NB4 (cell line): ENCODE measurements at regions not wholly inside any gene's neighbourhood (a gene's known extent, or its start where the extent isn't known, plus 50 kb on each side); places are given as distances from the start of the nearest gene placed in this dataset.

Experiments
- DNase-seq: peaks from one replicate; pipeline ENCODE4 v3.0.0; 2010; ENCODE audit warnings: low read depth
- H3K4me3 ChIP-seq: one replicate; pipeline ENCODE4 v1.5.1; 2011; ENCODE audit warnings: mild to moderate bottlenecking, low read depth, low read length, moderate library complexity
- MYC ChIP-seq: IDR thresholded peaks from 2 replicates; pipeline ENCODE4 v1.6.1; 2011; ENCODE audit warnings: low read depth, low read length
- POLR2A ChIP-seq: IDR thresholded peaks from 2 replicates; pipeline ENCODE4 v1.6.1; 2011; ENCODE audit warnings: mild to moderate bottlenecking; ENCODE audit not compliant: insufficient read length; ENCODE audit errors: extremely low read depth
- TF ChIP-seq, protein P1 (sequence below): IDR thresholded peaks from one replicate; pipeline ENCODE4 v1.5.1; 2012; ENCODE audit warnings: low read depth, low read length
- TF ChIP-seq, protein P2 (sequence below): IDR thresholded peaks from 2 replicates; pipeline ENCODE4 v1.6.1; 2011; ENCODE audit warnings: low read depth, low read length

DNA sequence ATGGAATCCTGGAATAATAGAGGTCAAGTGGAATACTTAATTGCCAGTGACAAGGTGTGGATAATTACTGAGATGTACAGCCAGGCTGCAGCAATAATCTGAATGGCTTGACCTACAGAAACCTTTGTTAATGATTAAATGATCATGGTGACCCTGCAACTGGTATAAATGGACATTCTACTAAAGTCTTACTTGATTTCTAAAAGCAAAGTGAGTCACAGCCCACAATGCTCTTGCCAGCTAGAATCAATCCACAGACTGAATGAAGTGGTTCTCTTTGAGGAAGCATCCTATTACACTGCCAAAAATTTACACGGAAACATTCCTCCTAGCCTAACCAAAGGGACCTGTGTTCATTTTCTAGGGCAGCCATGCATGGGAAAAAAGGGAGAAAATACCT lies 518.5 kb downstream of the SOX5 start:
- no peak for DNase-seq
- TF ChIP-seq, protein P1, sequence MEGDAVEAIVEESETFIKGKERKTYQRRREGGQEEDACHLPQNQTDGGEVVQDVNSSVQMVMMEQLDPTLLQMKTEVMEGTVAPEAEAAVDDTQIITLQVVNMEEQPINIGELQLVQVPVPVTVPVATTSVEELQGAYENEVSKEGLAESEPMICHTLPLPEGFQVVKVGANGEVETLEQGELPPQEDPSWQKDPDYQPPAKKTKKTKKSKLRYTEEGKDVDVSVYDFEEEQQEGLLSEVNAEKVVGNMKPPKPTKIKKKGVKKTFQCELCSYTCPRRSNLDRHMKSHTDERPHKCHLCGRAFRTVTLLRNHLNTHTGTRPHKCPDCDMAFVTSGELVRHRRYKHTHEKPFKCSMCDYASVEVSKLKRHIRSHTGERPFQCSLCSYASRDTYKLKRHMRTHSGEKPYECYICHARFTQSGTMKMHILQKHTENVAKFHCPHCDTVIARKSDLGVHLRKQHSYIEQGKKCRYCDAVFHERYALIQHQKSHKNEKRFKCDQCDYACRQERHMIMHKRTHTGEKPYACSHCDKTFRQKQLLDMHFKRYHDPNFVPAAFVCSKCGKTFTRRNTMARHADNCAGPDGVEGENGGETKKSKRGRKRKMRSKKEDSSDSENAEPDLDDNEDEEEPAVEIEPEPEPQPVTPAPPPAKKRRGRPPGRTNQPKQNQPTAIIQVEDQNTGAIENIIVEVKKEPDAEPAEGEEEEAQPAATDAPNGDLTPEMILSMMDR = no peak
- TF ChIP-seq MYC (no peak), POLR2A (no peak)
- TF ChIP-seq, protein P2, sequence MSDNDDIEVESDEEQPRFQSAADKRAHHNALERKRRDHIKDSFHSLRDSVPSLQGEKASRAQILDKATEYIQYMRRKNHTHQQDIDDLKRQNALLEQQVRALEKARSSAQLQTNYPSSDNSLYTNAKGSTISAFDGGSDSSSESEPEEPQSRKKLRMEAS = no peak
- no peak overlapping the region for H3K4me3 ChIP-seq

DNA sequence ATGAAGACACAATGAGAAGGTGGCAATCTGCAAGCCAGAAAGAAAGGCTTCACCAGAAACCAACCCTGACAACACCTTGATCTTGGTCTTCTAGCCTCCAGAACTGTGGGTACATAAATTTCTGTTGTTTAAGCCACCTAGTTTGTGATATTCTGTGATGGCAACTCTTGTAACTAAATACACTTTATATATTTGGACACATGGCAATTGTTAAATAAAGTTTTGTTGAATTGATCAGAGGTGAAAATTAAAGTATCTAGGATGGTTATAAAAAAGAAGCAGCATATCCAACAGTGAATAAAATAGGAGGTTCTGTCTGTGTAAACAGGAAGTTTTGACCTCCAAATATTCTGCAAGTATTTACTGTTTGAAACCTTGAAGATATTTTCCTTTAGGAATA lies 516.3 kb downstream of the SOX5 start:
- TF ChIP-seq, protein P2 = no peak
- TF ChIP-seq MYC (no peak), POLR2A (no peak)
- TF ChIP-seq, protein P1 = no peak
- H3K4me3 ChIP-seq = no peak overlapping the region
- DNase-seq = no peak

DNA sequence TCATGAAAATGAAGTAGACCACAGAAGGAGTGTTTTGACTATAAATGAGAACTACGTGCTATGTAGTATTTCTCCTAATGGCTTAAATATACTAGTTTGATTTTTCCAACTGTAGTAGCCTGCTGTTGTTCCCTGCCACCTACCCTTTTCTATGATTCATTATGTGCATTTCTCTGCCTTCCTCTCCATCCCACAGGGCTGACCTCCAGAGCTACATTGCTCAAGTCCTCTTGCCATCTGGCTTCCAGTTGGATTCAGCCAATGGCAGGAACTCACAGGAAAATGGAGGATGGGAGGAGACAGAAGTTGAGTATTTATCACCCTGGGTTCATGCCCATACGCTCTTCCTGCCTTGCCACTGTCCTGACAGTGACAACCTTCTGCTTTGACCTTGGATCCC lies 515.3 kb downstream of the SOX5 start:
- TF ChIP-seq, protein P1 = no peak
- no peak for TF ChIP-seq POLR2A
- TF ChIP-seq MYC = no peak
- TF ChIP-seq, protein P2 = no peak
- DNase-seq = no peak
- H3K4me3 ChIP-seq = no peak overlapping the region

DNA sequence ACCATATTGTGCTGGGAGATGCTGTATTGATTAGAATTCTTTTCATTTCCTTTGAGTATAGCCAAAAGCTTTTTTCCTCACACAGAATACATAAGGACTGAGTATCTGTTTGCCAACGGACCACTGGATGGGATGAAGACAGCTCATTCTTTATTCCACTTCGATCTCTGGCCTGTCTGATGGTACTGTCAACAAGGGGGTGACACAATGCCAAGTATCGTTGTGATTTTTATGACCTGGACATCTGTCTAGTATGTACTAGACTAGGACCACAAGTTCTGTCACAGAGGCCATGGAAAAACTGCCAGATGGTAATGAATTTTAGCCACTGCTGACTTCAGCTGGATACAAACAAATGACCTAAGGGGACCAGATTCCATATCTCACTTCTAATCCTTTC lies 502.7 kb downstream of the SOX5 start:
- DNase-seq = no peak
- no peak for TF ChIP-seq MYC
- no peak for TF ChIP-seq POLR2A
- TF ChIP-seq, protein P1 = no peak
- TF ChIP-seq, protein P2 = no peak
- no peak overlapping the region for H3K4me3 ChIP-seq

DNA sequence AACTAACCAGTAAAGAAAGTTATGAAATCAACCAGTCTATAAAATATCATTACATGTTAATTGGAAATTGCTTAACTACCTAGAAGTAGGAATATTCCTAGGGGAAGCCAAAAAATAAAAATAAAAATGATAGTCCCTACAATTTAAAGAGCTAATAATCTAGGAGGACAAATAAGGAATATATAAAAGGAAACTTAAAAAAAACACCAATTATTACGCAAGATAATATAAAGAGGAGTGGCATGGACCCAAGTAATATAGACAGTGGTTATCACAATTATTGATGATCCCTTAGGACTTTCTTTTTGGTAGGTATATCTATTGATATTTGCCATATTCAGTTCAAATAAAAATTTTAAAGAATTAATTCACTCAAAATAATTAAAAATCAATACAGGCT lies 498.7 kb downstream of the SOX5 start:
- no peak for DNase-seq
- no peak overlapping the region for H3K4me3 ChIP-seq
- no peak for TF ChIP-seq POLR2A
- TF ChIP-seq, protein P1 = no peak
- no peak for TF ChIP-seq MYC
- TF ChIP-seq, protein P2 = no peak

DNA sequence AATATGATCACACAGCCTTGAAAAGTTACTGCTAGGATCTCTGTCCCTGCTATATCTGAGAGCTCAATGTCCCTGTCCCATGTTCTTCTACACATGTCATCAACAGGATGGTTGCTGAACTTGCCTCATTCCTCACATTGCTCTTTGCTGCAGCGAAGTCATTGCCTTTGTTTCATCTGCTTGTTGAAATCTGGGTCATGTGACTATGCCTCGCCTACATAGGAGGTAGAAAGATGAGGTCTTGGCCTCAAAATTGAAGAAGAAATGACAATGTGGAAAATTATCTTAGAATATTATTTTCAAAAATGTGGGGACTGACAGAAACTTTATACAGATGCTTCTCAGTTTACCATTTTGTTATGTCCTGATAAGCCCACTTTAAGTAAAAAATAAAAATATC lies 494.2 kb downstream of the SOX5 start:
- DNase-seq = no peak
- TF ChIP-seq, protein P2 = no peak
- TF ChIP-seq MYC = no peak
- TF ChIP-seq, protein P1 = no peak
- TF ChIP-seq POLR2A = no peak
- H3K4me3 ChIP-seq = no peak overlapping the region
